Hypothalamus (tissue), 51 donors: ENCODE measurements at regions not wholly inside any gene's neighbourhood (a gene's known extent, or its start where the extent isn't known, plus 50 kb on each side); places are given as distances from the start of the nearest gene placed in this dataset.

Source experiments
- DNase-seq, 51 donors: peaks; one replicate each; lab custom pipeline; 2025; lab: John Stamatoyannopoulos, UW

DNA sequence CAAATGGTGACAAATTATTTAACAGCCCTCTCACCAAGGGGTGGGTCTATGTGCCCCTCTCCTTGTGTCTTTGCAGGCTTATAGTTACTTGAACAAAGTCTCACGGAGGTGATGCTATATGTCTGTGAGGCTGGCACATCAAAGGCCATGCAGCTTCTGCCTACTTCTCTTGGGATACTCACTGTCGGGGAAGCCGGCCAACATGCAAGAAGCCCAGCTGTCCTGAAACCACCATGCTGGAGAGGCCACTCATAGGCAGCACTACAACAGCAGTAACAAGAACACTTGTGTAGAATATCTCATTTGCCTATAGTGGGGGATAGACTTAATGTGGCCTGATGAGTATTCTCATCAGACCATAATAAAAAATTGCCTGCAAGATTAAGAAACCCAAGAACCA lies 233.7 kb upstream of the NCKAP5 start:
- no peak for DNase-seq

DNA sequence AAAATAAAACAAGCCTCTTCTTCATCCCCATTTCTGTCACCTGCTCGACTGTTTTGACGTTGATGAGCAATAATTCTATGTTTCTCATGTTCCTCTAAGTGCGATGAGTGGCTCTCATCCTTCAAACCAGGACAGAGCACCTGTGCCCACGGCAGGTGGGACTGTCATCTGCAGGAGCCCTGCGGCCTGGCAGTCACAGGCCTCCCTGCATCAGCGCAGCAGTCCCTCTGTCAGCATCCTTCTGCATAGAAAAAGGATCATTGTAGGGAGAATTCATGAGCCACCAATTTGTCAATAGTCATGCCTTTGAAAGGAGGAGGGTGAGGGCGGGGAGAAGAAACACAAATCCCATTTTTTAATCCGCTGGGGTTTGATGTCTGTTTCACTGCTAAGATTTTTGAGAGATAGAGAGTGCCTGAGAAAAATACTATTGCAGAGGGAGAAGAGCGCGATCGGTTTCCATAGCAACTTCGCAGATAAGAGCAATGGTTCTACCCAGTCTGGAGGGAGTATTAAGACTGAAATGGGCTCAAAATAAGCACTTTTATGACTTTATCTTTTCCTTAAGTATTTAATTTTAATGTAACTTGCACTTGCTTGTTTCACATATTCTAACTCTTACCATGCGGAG lies 234.3 kb upstream of the NCKAP5 start:
- peak in 2 of 51 donors; percentile 2 to 19 for DNase-seq

DNA sequence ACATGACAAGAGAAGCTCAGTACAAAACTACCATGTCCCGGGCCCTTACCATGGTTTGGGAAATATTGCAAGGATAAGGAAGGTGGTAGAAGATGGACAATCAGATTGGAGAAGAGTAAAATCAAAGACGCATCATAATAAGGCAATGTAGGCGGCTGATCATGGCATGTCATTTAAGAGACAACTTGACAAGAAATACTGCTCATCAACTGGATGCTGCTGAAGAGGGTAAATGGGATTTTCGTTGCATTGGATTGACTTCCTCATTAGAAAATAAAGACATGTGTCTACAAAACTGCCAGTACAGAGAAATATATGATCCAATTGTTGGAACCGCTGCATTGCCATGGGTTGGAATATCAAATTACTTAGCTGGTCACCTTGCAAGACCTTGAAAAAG lies 238.3 kb upstream of the NCKAP5 start:
- DNase-seq = no peak

DNA sequence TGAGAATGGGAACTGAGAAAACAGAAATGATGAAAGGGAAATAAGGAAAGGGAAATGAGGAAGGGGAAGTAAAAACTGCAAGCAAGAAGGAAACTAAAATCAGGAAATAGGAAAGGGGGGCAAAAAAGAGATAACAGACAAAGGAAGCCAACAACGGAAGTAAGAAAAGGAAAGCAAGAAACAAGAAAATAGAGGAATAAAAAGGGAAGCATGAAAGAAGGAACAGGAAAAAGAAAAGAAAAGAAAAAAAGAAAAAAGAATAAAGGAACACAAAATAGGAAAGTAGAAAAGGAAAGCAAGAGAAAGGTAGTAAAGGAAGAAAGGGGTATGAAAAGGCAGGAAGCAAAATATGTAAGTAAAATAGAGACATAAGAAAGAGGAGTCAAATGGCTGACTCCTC lies 241.2 kb upstream of the NCKAP5 start:
- no peak for DNase-seq

DNA sequence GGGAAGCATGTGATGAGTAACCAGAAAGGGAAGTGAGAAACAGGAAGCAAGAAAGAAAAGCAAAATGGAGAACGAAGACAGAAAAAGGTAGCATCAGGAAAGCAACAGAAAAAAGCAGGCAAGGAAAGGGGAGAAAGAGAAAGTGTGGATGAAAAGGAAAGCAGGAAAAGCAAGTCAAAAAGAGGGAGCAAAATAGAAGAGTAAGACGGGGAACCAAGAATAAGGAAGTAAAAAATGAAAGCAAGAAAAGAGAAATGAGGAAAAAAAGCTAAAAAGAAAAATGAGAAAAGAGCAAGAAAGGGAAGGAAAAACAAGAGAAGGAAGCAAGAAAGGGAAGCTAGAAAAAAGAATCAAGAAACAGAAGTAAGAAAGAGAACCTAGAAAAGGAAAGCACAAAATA lies 242.3 kb upstream of the NCKAP5 start:
- DNase-seq = no peak

DNA sequence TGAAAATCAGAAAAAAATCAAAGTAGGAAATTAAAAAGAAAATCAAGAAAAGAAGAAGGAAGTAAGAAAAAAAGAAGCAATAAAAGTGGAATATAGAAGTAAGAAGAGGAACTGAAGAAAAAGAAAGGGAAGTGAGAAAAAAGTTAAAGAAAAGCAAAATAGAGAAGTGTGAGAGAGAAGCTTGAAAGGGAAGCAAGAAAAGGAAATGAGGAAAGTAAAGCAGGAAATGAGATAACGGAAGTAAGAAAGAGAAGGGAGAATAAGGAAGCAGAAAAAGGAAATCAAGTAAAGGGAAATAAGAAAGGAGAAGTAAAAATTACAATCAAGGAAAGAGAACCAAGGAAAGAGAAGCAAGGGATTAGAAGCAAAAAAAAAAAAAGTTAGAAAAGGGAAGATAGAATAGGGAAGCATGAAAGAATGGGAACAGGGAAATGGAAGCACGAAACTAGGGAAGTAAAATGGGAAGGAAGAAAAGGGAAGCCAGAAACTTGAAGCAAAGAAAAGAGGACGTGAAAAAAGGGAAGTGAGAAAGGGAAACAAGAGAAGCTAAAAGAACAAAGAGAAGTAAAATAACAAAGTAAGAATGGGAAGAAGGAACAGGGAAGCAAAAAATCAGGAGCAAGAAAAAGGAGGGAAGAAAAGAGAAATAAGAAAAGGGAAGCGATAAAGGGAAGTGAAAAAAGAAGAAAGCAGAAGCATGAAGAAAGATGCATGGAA lies 243.3 kb upstream of the NCKAP5 start:
- DNase-seq = no peak

DNA sequence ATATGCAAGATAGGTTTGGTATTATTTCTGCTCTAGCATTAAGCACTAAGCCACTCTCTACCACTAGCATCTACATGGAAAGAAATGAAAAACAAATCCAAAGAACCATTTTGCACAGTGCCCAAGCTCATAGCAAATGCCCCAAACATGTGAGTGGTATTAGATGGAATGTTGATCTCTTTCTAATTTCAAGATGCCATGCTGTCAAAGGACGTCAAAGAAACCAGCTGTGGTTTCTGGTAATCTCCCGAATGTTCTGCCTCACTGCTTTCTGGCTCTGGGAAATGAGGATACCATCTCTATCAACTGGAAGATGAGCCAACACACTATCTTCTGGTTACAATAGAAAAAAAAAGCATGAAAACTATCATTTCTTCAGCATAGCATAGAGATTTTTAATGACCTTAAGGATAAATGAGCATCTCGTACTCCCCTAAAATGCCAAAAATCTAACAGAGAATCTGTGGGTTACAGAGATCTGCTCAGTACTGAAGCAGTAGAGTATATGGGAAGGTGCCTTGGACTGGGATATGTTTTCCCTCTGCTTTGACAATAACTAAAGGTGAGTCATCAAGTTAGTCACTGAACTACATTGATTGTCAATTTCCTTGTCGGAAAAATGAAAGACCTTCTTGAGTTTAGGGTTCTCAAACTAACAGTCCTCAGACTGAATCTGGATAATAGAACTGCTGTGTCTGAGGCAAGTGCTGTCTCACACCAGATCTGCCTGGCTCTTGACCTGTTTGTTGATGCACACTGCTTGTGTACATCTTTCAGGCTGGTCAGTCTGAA lies 244.8 kb upstream of the NCKAP5 start:
- DNase-seq = no peak

DNA sequence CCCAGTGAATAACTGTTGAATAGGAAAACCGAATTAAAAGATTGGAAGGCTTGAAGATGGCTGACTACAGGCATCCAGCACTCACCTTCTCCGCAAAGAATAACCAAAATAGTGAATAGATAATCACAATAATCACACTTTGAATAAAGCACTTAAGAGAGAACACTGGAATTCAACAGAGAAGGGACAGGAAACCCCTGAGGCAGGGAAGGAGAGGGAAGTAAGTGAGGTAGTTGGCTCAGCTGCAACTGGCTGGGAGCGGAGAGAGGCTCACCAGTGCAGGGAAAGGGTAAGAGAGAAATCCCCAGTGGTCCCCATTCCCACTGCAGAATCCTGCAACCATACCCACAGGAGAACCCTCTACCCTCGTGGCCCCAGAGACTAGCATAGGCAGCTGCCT lies 246.6 kb upstream of the NCKAP5 start:
- DNase-seq = no peak

DNA sequence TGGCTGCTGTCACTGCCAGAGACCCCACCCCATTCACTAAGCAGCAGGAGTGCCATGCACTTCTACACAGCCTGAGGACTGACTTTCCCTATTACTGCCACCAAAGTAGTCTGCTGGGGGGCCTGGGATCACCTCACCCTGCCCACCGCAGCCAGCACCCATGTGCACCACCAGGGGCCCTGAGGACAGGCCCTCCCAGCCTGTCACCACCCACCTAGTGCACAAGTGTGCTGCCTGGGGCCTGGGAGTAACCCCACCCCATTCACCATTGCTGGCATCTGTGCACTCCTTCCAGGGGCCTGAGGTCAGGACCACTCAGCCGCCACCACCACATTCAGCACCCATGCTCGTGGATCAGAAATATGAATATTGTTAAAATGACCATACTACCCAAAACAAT lies 247.8 kb upstream of the NCKAP5 start:
- no peak for DNase-seq

DNA sequence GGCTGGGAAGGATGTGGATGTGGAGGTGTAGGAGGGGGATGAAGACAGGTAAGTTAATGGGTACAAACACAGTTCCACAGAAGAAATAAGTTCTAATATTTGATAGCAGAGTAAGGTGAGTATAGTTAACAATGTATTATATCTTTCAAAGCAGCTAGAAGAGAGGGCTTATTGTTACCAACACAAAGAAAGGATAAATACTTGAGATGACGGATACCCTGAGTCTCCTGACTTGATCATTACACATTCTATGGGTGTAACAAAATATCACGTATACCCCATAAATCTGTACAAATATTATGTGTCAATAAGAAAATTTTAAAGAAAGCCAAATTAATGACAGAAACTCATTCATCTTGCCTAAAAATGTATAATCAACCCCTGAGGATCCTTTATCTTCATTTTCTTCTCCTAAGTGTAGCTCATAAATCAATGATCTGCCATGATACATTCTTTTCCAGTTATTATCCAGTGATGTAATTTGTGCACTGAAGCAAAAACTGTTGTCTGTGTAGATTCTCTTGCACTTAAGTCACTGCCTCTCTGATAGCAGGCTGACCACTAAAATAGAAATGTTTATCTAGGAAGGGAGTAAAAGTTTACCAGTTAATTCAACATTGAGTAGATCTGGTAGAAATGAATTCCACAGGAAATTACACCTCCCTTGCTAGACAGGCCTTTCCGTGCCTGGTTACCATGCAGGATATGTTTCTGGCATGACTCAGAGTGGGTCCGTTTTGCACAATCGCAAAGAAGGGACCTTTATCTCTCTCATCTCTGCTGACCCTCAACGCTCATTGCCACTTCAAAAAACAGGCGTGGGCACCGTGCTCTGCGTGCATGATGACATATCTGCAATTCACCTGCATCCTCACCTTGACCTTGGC lies 249.7 kb upstream of the NCKAP5 start:
- DNase-seq = no peak

DNA sequence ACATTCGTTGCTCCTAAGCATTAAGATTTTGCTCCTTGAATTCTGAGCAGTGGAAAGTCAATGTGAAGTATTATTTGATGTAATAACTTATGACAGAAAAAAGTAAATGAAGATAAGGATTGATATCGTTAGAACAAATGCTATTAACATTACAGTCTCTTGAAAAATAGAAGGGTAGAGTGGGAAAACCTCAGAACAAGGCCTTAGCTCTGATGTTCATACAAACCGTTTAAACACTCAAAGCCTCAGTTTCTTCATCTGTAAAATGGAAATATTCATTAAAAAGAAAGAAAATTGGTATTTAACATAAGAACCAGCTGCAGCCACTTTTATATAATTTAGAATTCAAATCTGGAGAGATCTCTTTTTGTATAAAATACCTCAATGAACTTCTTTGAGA lies 250.4 kb upstream of the NCKAP5 start:
- no peak for DNase-seq

DNA sequence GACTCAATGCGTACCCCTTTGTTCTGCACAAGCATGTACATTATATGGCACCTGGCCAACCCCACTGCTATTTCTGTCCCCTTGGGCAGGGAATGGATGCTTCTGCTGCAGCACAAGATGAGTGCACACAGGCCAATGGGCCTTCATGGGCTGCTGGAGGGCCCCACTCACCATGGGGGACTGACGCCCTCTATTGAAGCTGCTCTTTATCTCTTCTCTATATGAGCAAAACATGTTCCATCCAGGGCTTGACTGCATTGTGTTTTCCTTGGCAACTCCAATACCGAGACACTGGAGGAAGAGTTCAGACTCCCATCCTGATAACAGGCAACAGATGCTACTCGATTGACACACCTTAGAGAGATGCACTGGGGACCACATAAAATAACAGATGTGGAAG lies 251.6 kb upstream of the NCKAP5 start:
- DNase-seq = no peak

DNA sequence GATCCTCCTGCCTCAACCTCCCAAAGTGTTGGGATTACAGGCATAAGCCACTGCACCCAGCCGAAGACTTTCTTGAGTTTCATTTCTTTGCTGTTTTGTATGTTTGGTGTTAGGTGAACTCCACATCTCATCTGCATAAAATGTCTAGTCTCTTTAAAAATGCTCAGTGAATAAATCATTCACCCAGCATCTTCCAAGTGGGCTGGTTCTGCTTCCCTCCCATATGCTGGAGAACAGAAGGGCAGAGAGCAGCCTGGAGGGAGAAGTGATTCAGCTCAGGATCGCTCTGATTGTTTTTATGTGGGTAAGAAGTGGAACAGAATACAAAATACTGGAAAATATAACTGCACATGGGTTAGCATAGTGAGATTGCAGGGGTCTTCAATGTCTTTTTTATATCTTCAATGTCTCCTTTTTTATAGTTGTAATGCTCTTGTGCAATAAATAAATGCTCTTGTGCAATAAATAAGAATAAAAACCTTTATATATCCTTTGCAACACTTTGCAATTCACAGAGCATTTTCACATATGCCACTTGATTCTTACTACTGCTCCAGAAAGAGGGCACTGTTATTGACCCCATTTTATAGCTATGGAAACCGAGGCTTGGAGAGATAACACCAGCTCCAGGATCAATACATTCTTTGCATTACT lies 253.0 kb upstream of the NCKAP5 start:
- DNase-seq = no peak

DNA sequence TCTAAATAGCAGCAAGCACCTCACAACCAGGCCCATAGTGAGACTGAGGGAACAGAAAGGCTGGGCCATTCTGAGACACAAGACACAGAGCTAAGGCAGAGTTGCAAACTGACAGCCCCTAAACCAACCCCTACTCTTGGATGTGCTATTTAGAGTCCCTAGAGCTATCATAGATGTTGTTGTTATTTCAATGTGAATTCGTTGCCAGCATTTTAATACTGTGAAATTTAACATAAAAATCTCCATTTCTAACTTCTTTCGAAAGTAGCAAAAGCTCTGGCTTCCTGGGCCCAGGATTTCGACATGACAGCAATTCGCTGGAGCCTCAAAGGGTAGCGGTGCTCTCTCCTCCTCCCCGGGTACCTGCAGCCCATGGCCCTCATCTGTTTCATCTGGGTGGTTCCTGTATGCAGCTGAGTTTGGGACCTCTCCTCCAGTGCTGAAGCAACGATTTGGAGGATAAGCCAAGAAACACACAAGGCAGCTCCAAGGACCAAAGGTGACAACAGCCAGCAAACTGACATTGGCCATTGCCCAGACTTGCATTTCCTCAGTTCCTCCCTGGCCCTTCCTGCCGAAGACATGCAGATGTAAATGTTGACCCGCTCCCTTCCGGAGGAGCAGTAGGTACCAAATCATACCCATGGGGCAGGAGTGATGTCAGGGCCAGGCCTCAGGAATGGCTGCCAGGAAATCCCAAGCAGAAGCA lies 254.4 kb upstream of the NCKAP5 start:
- no peak for DNase-seq

DNA sequence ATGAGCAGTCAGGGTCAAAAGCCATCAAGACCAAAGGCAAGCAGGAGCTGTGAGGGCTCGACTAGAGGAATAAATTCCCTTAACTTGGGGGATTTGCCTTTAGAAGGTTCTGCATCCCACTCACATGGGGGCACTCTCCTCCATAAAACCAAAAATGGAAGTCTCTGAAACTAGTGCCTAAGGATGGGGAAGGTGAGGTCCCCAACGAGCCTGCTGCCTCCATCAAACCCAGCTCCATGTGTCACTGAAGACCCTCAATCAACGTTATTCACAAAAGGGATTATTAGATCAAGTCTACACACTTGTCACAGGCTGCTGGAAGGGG lies 254.9 kb upstream of the NCKAP5 start:
- DNase-seq = no peak

DNA sequence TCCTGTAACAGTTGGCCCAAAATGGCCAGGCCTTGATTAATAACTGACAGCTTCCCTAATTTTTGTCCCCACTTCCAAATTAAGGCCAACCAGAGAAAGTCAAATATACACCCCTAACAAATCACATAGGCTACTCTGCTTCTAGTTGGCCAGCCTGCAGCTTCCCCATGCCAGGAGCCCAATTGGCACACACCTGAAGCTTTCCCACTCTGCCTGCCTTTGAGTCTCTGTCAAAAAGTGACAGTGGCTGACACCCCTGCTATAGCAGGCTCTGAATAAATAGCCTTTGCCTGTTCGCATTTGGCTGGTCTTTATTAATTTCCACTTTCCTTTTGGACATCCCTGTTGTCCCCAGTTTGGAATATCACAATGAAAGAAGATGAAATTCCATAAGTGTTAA lies 256.6 kb upstream of the NCKAP5 start:
- DNase-seq = no peak

DNA sequence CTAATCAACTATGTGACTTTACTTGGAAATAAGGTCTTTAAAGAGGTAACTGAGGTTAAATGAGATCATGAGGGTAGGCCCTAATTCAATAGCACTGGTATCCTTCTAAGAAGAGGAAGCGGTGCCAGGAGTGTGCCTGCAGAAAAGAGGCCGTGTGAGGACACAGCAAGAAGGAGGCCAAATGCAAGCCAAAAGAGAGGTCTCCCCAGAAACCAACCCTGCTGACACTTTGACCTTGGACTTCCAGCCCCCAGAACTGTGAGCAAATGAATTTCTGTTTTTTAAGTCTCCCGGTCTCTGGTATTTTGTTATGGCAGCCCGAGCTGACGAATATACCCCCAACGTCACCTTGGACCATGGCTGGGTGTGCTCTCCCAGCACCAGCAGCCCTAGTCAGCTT lies 257.5 kb upstream of the NCKAP5 start:
- DNase-seq = no peak

DNA sequence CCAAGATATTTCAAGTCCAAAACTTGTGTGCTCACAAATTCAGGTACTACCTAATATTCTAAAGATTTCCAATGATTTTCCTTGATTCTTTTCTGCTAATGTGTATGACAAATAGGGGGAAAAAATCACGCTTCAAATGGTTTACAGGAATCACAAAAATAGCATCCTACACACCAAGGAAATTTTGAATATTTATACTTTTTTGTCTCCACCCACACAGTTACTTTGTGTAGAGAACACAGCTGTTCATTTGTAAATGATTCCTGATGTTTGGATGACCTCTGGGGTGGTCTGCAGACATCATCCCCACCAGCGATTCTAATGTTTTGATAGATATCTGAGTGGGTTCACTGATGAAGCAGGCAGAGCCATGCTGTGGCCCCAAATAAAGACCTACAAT lies 260.6 kb upstream of the NCKAP5 start:
- DNase-seq = no peak

DNA sequence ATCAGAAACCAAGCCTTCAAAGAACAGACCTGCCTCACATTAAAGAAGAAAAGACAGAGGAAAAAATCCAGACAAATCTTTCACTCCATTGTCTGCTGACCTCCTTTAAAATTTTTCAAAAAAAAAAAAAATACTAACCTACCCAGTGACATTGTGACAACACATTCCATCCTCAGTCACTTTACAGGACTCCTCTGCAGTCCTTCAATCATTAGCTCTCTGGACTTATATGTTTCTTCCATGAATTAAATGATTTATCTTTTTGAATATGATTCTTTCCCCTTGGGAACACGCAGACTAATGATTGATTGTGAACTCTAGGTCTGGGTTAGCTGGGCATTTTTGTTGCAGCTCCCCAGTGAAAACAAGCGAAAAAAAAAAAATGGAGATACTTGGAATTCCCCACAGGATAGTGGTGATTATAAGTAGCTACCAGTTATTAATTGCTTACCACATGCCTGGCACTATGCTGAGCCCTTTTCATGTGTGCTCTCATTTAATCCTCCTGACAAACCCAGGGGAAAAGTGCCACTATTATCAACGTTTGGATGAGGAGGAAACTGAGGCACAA lies 261.3 kb upstream of the NCKAP5 start:
- DNase-seq = no peak

DNA sequence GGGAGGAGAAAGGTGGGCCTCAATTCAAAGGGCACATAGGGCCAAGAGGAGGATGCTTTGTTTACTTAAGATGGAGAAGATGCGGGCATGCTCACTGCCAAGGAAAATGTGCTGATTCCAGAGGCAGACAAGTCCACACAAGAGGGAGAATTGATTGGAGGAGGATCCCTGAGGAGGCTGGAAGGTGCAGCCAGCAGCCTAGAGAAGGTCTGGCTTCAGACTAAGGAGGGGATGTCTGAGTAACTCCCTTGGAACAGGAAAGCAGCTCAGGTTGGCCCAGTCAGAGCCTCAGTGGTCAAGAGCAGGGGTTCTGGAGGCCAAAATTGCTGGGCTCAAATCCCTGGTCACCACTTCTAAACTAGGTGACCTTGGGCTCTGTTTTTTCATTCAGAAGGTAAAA lies 265.5 kb upstream of the NCKAP5 start:
- DNase-seq = no peak
